Naive thymus-derived CD4-positive, alpha-beta T cell (primary cell): ENCODE measurements at regions not wholly inside any gene's neighbourhood (a gene's known extent, or its start where the extent isn't known, plus 50 kb on each side); places are given as distances from the start of the nearest gene placed in this dataset.

ENCODE experiments used
- ATAC-seq: fragments of 150-1000 bp; cut with Tn5 transposase; 2 replicates; pipeline ENCODE4 v1.10.0; 2021; ENCODE audit warnings: mild to moderate bottlenecking, moderate library complexity
- CTCF ChIA-PET: fragments of 350-600 bp; sonication (Branson Sonifier 250); formaldehyde crosslinking; loops from one replicate; lab custom pipeline; 2021; ENCODE audit warnings: antibody characterized with exemption; lab: Charles Lee
- POLR2A ChIA-PET: fragments of 350-600 bp; sonication (Branson Sonifier 250); formaldehyde crosslinking; loops from one replicate; lab custom pipeline; 2021; ENCODE audit warnings: antibody characterized with exemption, inconsistent platforms; lab: Charles Lee
- DNase-seq, 9 donors: peaks; one replicate each; pipeline versions ENCODE4 v3.0.0 to v3.0.0-alpha.2; 2020 to 2022; ENCODE audit warnings: mixed read lengths in 1 of 9
- H3K27ac ChIP-seq: one replicate; pipeline ENCODE4 v1.7.0; 2013; ENCODE audit warnings: mild to moderate bottlenecking, low read depth, low read length, moderate library complexity
- H3K27me3 ChIP-seq, 2 donors: one replicate each; pipeline ENCODE4 v1.7.0; 2013; ENCODE audit warnings: low read length in 2 of 2, mild to moderate bottlenecking in 2 of 2, moderate library complexity in 2 of 2; ENCODE audit not compliant: control insufficient read depth in 2 of 2, insufficient read depth in 2 of 2
- H3K36me3 ChIP-seq, 3 experiments: 1 replicate in 2 of 3; 2 replicates in 1 of 3; pipeline ENCODE4 v1.7.0; 2013; ENCODE audit warnings: low read length in 3 of 3, mild to moderate bottlenecking in 3 of 3, moderate library complexity in 1 of 3; ENCODE audit not compliant: insufficient read depth in 3 of 3, control insufficient read depth in 2 of 3
- H3K4me1 ChIP-seq, 2 donors: one replicate each; pipeline ENCODE4 v1.7.0; 2013; ENCODE audit warnings: low read length in 2 of 2, mild to moderate bottlenecking in 2 of 2, moderate library complexity in 1 of 2; ENCODE audit not compliant: control insufficient read depth in 2 of 2, insufficient read depth in 2 of 2
- H3K4me3 ChIP-seq: 2 replicates; pipeline ENCODE4 v1.7.0; 2013; ENCODE audit warnings: mild to moderate bottlenecking, low read length
- H3K9me3 ChIP-seq, 3 experiments: 1 replicate in 2 of 3; 2 replicates in 1 of 3; pipeline ENCODE4 v1.7.0; 2013; ENCODE audit warnings: low read length in 3 of 3; ENCODE audit not compliant: control insufficient read depth in 2 of 3
- H3K27ac Mint-ChIP-seq, 9 donors: one replicate each; pipeline ENCODE4 v1.8.0; 2020 to 2022; ENCODE audit warnings: mixed read lengths in 9 of 9, mild to moderate bottlenecking in 8 of 9, moderate library complexity in 5 of 9, inconsistent platforms in 2 of 9
- H3K27me3 Mint-ChIP-seq, 5 donors: one replicate each; pipeline ENCODE4 v1.8.0; 2021 to 2022; ENCODE audit warnings: mixed read lengths in 5 of 5, mild to moderate bottlenecking in 1 of 5
- H3K36me3 Mint-ChIP-seq, 5 donors: one replicate each; pipeline ENCODE4 v1.8.0; 2020 to 2022; ENCODE audit warnings: mixed read lengths in 5 of 5, mild to moderate bottlenecking in 3 of 5, inconsistent platforms in 1 of 5
- H3K4me1 Mint-ChIP-seq, 7 donors: one replicate each; pipeline ENCODE4 v1.8.0; 2020 to 2022; ENCODE audit warnings: mixed read lengths in 7 of 7, mild to moderate bottlenecking in 3 of 7, inconsistent platforms in 1 of 7
- H3K4me3 Mint-ChIP-seq, 10 donors: one replicate each; pipeline ENCODE4 v1.8.0; 2020 to 2022; ENCODE audit warnings: mild to moderate bottlenecking in 10 of 10, mixed read lengths in 10 of 10, moderate library complexity in 6 of 10, inconsistent platforms in 2 of 10
- H3K9me3 Mint-ChIP-seq, 11 donors: one replicate each; pipeline ENCODE4 v1.8.0; 2020 to 2022; ENCODE audit warnings: mixed read lengths in 11 of 11, mild to moderate bottlenecking in 4 of 11, inconsistent platforms in 1 of 11, moderate library complexity in 1 of 11
- intact Hi-C, 2 donors: fragments of 100-400 bp; cut with micrococcal nuclease; formaldehyde crosslinking; loops; one replicate each; pipeline ENCODE4 v1.15.1; 2023

DNA sequence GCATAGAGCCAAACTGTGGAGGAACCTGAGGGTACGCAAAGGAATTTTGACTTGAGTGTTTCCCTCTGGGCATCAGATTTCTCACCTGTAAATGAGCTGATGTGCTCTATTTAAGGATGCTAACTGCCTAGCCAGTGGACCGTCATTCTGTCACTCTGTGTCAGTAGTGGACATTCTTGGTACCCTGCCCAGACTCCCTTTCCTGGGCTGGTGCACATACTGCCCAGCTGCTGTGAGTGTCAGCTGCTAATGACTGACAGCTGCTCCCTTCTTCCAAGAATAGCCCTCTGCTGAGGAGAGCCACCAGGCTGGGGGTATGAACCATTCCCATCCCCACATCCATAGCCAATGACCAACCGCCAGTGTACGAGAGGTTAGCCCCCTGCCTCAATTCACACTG lies 193.1 kb upstream of the DAB1 start:
- Histone ChIP-seq H3K4me3 (no peak overlapping the region), H3K27me3 (no peaks in the 10 kb centered on the region), H3K27ac (no peak overlapping the region), H3K36me3 (no peaks in the 10 kb centered on the region), H3K4me1 (no peaks in the 10 kb centered on the region), H3K9me3 (no peaks in the 10 kb centered on the region)
- no peak overlapping the region for H3K4me3 Mint-ChIP-seq
- H3K4me1 Mint-ChIP-seq: peaks cover 0 to 4% (median 0%) of the 10 kb centered on the region in 7 donors
- H3K9me3 Mint-ChIP-seq: peaks cover 0 to 3% (median 0%) of the 10 kb centered on the region in 11 donors
- H3K27me3 Mint-ChIP-seq: peaks cover 0 to 19% (median 4%) of the 10 kb centered on the region in 5 donors
- CTCF ChIA-PET: no interaction called here
- no peak for ATAC-seq
- POLR2A ChIA-PET: no interaction called here
- DNase-seq: no peak
- H3K36me3 Mint-ChIP-seq: no peaks in the 10 kb centered on the region
- H3K27ac Mint-ChIP-seq: no peak overlapping the region
- intact Hi-C loops: no loop called here

GRCh38 chr1:57615956-57616355 lies 192.1 kb upstream of the DAB1 start:
- H3K36me3 ChIP-seq: no peaks in the 10 kb centered on the region
- Mint-ChIP-seq H3K27ac (no peak overlapping the region), H3K9me3 (peaks cover 0 to 3% (median 0%) of the 10 kb centered on the region in 11 donors), H3K27me3 (peaks cover 0 to 24% (median 4%) of the 10 kb centered on the region in 5 donors), H3K4me1 (peaks cover 0 to 4% (median 0%) of the 10 kb centered on the region in 7 donors), H3K4me3 (no peak overlapping the region), H3K36me3 (no peaks in the 10 kb centered on the region)
- intact Hi-C loops: no loop called here
- ChIA-PET POLR2A (no interaction called here), CTCF (no interaction called here)
- no peaks in the 10 kb centered on the region for H3K4me1 ChIP-seq
- H3K4me3 ChIP-seq: no peak overlapping the region
- DNase-seq (no peak), ATAC-seq (no peak)
- no peaks in the 10 kb centered on the region for H3K27me3 ChIP-seq
- H3K27ac ChIP-seq: no peak overlapping the region
- no peaks in the 10 kb centered on the region for H3K9me3 ChIP-seq

DNA sequence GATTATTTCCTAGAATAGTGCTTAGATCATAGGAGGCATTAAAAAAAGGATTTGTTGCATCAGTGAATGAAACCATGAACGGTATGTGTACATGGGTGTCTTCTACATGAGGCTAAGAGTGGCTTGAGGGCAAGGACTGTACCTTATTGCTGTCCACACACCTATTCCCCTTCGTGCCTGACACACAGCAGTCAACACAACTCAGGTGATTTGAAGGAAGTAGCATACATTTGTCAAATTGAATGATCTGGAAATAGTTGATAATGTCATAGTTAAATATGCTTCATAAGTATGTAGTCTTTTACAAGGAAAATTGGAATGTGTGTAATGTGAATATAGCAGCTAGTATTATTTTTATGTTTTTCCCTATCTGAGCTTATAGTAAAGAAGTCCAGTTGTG lies 189.0 kb upstream of the DAB1 start:
- no peak overlapping the region for H3K4me3 ChIP-seq
- intact Hi-C loops: no loop called here
- no peaks in the 10 kb centered on the region for H3K4me1 ChIP-seq
- DNase-seq (no peak), ATAC-seq (no peak)
- Mint-ChIP-seq H3K27me3 (peaks cover 0 to 23% (median 7%) of the 10 kb centered on the region in 5 donors), H3K9me3 (peaks cover 0 to 3% (median 0%) of the 10 kb centered on the region in 11 donors), H3K4me1 (peaks cover 0 to 4% (median 0%) of the 10 kb centered on the region in 7 donors), H3K36me3 (no peaks in the 10 kb centered on the region), H3K27ac (no peak overlapping the region), H3K4me3 (no peak overlapping the region)
- H3K9me3 ChIP-seq: no peaks in the 10 kb centered on the region
- no peak overlapping the region for H3K27ac ChIP-seq
- POLR2A ChIA-PET: no interaction called here
- CTCF ChIA-PET: no interaction called here
- H3K36me3 ChIP-seq: no peaks in the 10 kb centered on the region
- no peaks in the 10 kb centered on the region for H3K27me3 ChIP-seq

DNA sequence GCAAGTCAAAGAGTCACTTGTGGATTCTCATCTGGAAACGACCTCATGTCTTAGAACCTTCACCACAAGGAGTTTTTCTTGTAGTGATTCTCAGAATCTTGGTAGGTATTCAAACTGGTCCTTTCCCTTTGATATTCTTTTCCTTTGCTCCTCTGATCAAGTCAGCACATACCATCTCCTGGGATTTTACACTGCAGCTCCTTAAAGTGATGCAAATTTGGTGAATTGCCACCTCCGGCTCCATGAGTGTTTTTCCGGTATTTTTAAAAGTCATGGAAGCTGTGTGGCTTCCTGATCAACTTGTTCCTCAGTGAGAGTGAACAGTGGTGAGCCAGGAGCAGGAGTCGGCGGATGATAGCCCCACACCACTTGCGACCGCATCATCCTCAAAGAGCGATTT lies 182.1 kb upstream of the DAB1 start:
- no peak overlapping the region for H3K27ac ChIP-seq
- ATAC-seq: no peak
- H3K4me3 Mint-ChIP-seq: no peak overlapping the region
- ChIA-PET CTCF (no interaction called here), POLR2A (no interaction called here)
- no peaks in the 10 kb centered on the region for H3K4me1 ChIP-seq
- H3K27ac Mint-ChIP-seq: no peak overlapping the region
- H3K9me3 ChIP-seq: no peaks in the 10 kb centered on the region
- peaks cover 0 to 2% (median 0%) of the 10 kb centered on the region in 11 donors for H3K9me3 Mint-ChIP-seq
- no peaks in the 10 kb centered on the region for H3K36me3 Mint-ChIP-seq
- intact Hi-C loops: no loop called here
- H3K4me1 Mint-ChIP-seq: peaks cover 0 to 13% (median 5%) of the 10 kb centered on the region in 7 donors
- no peak overlapping the region for H3K4me3 ChIP-seq
- H3K27me3 ChIP-seq: no peaks in the 10 kb centered on the region
- H3K36me3 ChIP-seq: no peaks in the 10 kb centered on the region
- no peak for DNase-seq
- peaks cover 0 to 18% (median 7%) of the 10 kb centered on the region in 5 donors for H3K27me3 Mint-ChIP-seq

DNA sequence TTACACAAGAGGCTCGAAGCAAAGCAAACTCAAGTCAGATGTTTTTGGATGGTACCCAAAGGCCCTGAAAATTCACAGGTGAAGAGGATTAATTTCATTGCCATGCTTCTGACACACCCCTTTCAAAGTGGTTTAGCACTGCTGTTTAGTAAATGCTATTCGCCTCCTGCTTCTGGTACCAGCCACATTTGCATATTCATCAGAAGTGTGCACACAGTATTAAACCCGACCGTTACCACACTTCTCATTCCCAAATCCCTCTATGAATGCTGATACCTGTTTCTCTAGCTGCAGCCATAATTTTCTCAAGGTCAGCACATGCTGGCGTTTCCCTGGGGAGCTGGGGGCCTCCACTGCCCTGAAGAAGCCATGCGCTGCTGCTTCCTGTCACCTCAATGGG lies 179.8 kb upstream of the DAB1 start:
- Histone ChIP-seq H3K4me3 (no peak overlapping the region), H3K27ac (no peak overlapping the region), H3K4me1 (no peaks in the 10 kb centered on the region), H3K36me3 (no peaks in the 10 kb centered on the region), H3K9me3 (no peaks in the 10 kb centered on the region), H3K27me3 (no peaks in the 10 kb centered on the region)
- ChIA-PET CTCF (no interaction called here), POLR2A (no interaction called here)
- Mint-ChIP-seq H3K9me3 (peaks cover 0 to 2% (median 0%) of the 10 kb centered on the region in 11 donors), H3K4me3 (no peak overlapping the region), H3K27ac (no peak overlapping the region), H3K36me3 (no peaks in the 10 kb centered on the region), H3K27me3 (peaks cover 0 to 15% (median 7%) of the 10 kb centered on the region in 5 donors), H3K4me1 (peaks cover 0 to 13% (median 5%) of the 10 kb centered on the region in 7 donors)
- intact Hi-C loops: no loop called here
- ATAC-seq: no peak
- no peak for DNase-seq

GRCh38 chr1:57600424-57600823 lies 176.6 kb upstream of the DAB1 start:
- H3K9me3 Mint-ChIP-seq: no peaks in the 10 kb centered on the region
- no peaks in the 10 kb centered on the region for H3K36me3 Mint-ChIP-seq
- Histone ChIP-seq H3K9me3 (no peaks in the 10 kb centered on the region), H3K4me1 (no peaks in the 10 kb centered on the region), H3K4me3 (no peak overlapping the region), H3K27ac (no peak overlapping the region), H3K27me3 (no peaks in the 10 kb centered on the region), H3K36me3 (no peaks in the 10 kb centered on the region)
- no peak overlapping the region for H3K4me3 Mint-ChIP-seq
- intact Hi-C loops: no loop called here
- POLR2A ChIA-PET: no interaction called here
- CTCF ChIA-PET: interaction anchor here (0.7 kb wide), 1 partner anchor 224 kb away, joined by 3 read pairs; no protein-coding TSS in a partner anchor
- DNase-seq: no peak
- peaks cover 0 to 13% (median 5%) of the 10 kb centered on the region in 7 donors for H3K4me1 Mint-ChIP-seq
- ATAC-seq: no peak
- H3K27me3 Mint-ChIP-seq: peaks cover 0 to 19% (median 7%) of the 10 kb centered on the region in 5 donors
- no peak overlapping the region for H3K27ac Mint-ChIP-seq

GRCh38 chr1:57599236-57599994 lies 175.6 kb upstream of the DAB1 start:
- H3K9me3 ChIP-seq: no peaks in the 10 kb centered on the region
- no peaks in the 10 kb centered on the region for H3K36me3 ChIP-seq
- POLR2A ChIA-PET: no interaction called here
- no peak for ATAC-seq
- DNase-seq: no peak
- H3K27me3 Mint-ChIP-seq: peaks cover 0 to 19% (median 7%) of the 10 kb centered on the region in 5 donors
- no peak overlapping the region for H3K27ac Mint-ChIP-seq
- CTCF ChIA-PET: no interaction called here
- no peaks in the 10 kb centered on the region for H3K9me3 Mint-ChIP-seq
- peaks cover 0 to 11% (median 3%) of the 10 kb centered on the region in 7 donors for H3K4me1 Mint-ChIP-seq
- no peak overlapping the region for H3K4me3 Mint-ChIP-seq
- H3K27me3 ChIP-seq: no peaks in the 10 kb centered on the region
- H3K27ac ChIP-seq: no peak overlapping the region
- H3K4me1 ChIP-seq: no peaks in the 10 kb centered on the region
- intact Hi-C loops: no loop called here
- H3K36me3 Mint-ChIP-seq: no peaks in the 10 kb centered on the region
- H3K4me3 ChIP-seq: no peak overlapping the region
